IMR-90 (cell line): ENCODE measurements at regions not wholly inside any gene's neighbourhood (a gene's known extent, or its start where the extent isn't known, plus 50 kb on each side); places are given as distances from the start of the nearest gene placed in this dataset.
"Not testable (repeated sequence)": the region's sequence is repeated elsewhere in the genome, so short reads cannot be mapped to it uniquely, and the experiment has no call there.

Experiments
- ATAC-seq: fragments of 200-7000 bp; cut with Tn5 transposase; 2 replicates; pipeline ENCODE4 v1.9.1; 2020; ENCODE audit warnings: low read depth, mild to moderate bottlenecking, moderate library complexity
- BruUV-seq: library from RNA; stranded (reverse); fragments of 400-500 nt; replicated peaks from 2 replicates; lab custom pipeline; 2021; lab: Mats Ljungman, UMichigan
- CTCF ChIA-PET: fragments of 300-600 bp; formaldehyde crosslinking; extraction: SDS; loops from one replicate; lab custom pipeline; 2021; ENCODE audit warnings: antibody characterized with exemption; lab: Yijun Ruan, JAX
- POLR2A ChIA-PET: fragments of 300-600 bp; sonication (Branson Sonifier 250); formaldehyde crosslinking; loops from one replicate; lab custom pipeline; 2022; ENCODE audit warnings: antibody characterized with exemption; ENCODE audit not compliant: unreplicated experiment; lab: Charles Lee
- DNase-seq: peaks from one replicate; pipeline ENCODE4 v3.0.0; 2013
- H2AFZ ChIP-seq: replicated peaks from 2 replicates; pipeline ENCODE3; 2013; ENCODE audit warnings: low read length, mild to moderate bottlenecking; ENCODE audit not compliant: poor library complexity
- H2AK5ac ChIP-seq: 2 replicates; pipeline ENCODE4 v1.6.1; 2013; ENCODE audit warnings: low read depth, low read length, inconsistent platforms
- H2AK9ac ChIP-seq: replicated peaks from 2 replicates; pipeline ENCODE3; 2013; ENCODE audit warnings: mild to moderate bottlenecking, low read depth, low read length, moderate library complexity; ENCODE audit not compliant: poor library complexity
- H2BK120ac ChIP-seq: 2 replicates; pipeline ENCODE4 v1.6.1; 2013; ENCODE audit warnings: low read depth, low read length, inconsistent platforms
- H2BK15ac ChIP-seq: 3 replicates; pipeline ENCODE4 v1.6.1; 2013; ENCODE audit warnings: low read depth, low read length, inconsistent platforms
- H2BK20ac ChIP-seq: 2 replicates; pipeline ENCODE4 v1.6.1; 2013; ENCODE audit warnings: low read depth, mild to moderate bottlenecking, inconsistent platforms, low read length, moderate library complexity
- H2BK5ac ChIP-seq: 2 replicates; pipeline ENCODE4 v1.6.1; 2013; ENCODE audit warnings: mild to moderate bottlenecking, low read depth, low read length, inconsistent platforms; ENCODE audit not compliant: poor library complexity, severe bottlenecking
- H3K14ac ChIP-seq: replicated peaks from 2 replicates; pipeline ENCODE4 v1.6.1; 2013; ENCODE audit warnings: low read depth, low read length, inconsistent platforms
- H3K18ac ChIP-seq: 2 replicates; pipeline ENCODE4 v1.6.1; 2013; ENCODE audit warnings: low read depth, low read length, control low read depth
- H3K23ac ChIP-seq: 2 replicates; pipeline ENCODE4 v1.6.1; 2013; ENCODE audit warnings: low read depth, low read length, inconsistent platforms
- H3K27ac ChIP-seq: 2 replicates; pipeline ENCODE4 v1.5.1; 2013; ENCODE audit warnings: mild to moderate bottlenecking, control low read depth, low read length; ENCODE audit not compliant: insufficient read depth
- H3K27me3 ChIP-seq: 2 replicates; pipeline ENCODE4 v1.6.1; 2013; ENCODE audit warnings: low read length; ENCODE audit not compliant: control insufficient read depth, insufficient read depth
- H3K36me3 ChIP-seq: 2 replicates; pipeline ENCODE4 v1.6.1; 2013; ENCODE audit warnings: low read length, mixed read lengths; ENCODE audit not compliant: control insufficient read depth, insufficient read depth
- H3K4ac ChIP-seq: 2 replicates; pipeline ENCODE4 v1.6.1; 2013; ENCODE audit warnings: low read depth, low read length, inconsistent platforms
- H3K4me1 ChIP-seq: 2 replicates; pipeline ENCODE4 v1.6.1; 2013; ENCODE audit warnings: low read length, mixed read lengths; ENCODE audit not compliant: control insufficient read depth, insufficient read depth
- H3K4me2 ChIP-seq: 2 replicates; pipeline ENCODE4 v1.6.1; 2013; ENCODE audit warnings: low read depth, mild to moderate bottlenecking, control low read depth, low read length, moderate library complexity
- H3K4me3 ChIP-seq: 2 replicates; pipeline ENCODE4 v1.5.1; 2013; ENCODE audit warnings: low read depth, mild to moderate bottlenecking, control low read depth, low read length, moderate library complexity; ENCODE audit not compliant: insufficient read depth
- H3K56ac ChIP-seq: 2 replicates; pipeline ENCODE4 v1.6.1; 2013; ENCODE audit warnings: low read length, inconsistent platforms; ENCODE audit not compliant: insufficient read depth; ENCODE audit errors: extremely low read depth
- H3K79me1 ChIP-seq, 2 experiments: 2 replicates each; pipeline ENCODE4 v1.6.1; 2013; ENCODE audit warnings: low read length in 2 of 2, inconsistent platforms in 1 of 2, low read depth in 1 of 2
- H3K9ac ChIP-seq: 2 replicates; pipeline ENCODE4 v1.6.1; 2013; ENCODE audit warnings: low read depth, low read length, control low read depth
- H3K9me1 ChIP-seq: 2 replicates; pipeline ENCODE4 v1.6.1; 2013; ENCODE audit warnings: low read length, inconsistent platforms; ENCODE audit not compliant: insufficient read depth
- H3K9me3 ChIP-seq: 2 replicates; pipeline ENCODE4 v1.6.1; 2013; ENCODE audit warnings: low read length; ENCODE audit not compliant: control insufficient read depth, insufficient read depth
- H4K20me1 ChIP-seq: 2 replicates; pipeline ENCODE4 v1.6.1; 2013; ENCODE audit warnings: low read length, inconsistent platforms; ENCODE audit not compliant: insufficient read depth
- H4K5ac ChIP-seq: 2 replicates; pipeline ENCODE4 v1.6.1; 2013; ENCODE audit warnings: mild to moderate bottlenecking, low read depth, low read length, control low read depth
- H4K8ac ChIP-seq, 2 experiments: 2 replicates each; pipeline ENCODE4 v1.6.1; 2013; ENCODE audit warnings: low read depth in 2 of 2, low read length in 2 of 2, control low read depth in 1 of 2, inconsistent platforms in 1 of 2
- H4K91ac ChIP-seq: 2 replicates; pipeline ENCODE4 v1.6.1; 2013; ENCODE audit warnings: low read depth, low read length, inconsistent platforms; ENCODE audit not compliant: insufficient read depth
- WGBS, 2 experiments: methylation state at CpG; one replicate each; pipeline versions ENCODE4 v1.1.5 to v1.1.7; 2013; ENCODE audit warnings: missing lambda C conversion rate in 2 of 2; ENCODE audit not compliant: insufficient read length in 1 of 2; ENCODE audit errors: extremely low coverage in 2 of 2; 5-methylcytosine and 5-hydroxymethylcytosine counted together
- dilution Hi-C: fragments of 300-500 bp; cut with HindIII; formaldehyde crosslinking; loops from one replicate; pipeline ENCODE4 v1.14.3; 2018; ENCODE audit warnings: low sequenced_read_pairs; ENCODE audit not compliant: unreplicated experiment
- in situ Hi-C: fragments of 300-500 bp; cut with MboI; formaldehyde crosslinking; loops from 3 replicates; pipeline ENCODE4 v1.14.3; 2019; ENCODE audit warnings: low sequenced_read_pairs, inconsistent platforms, mixed read lengths
- intact Hi-C: fragments of 100-400 bp; cut with micrococcal nuclease; formaldehyde crosslinking; loops from 2 replicates; pipeline ENCODE4 v1.10.0; 2022

- ATAC-seq, H4K91ac ChIP-seq, CTCF ChIA-PET, H3K9me3 ChIP-seq, BruUV-seq, dilution Hi-C loops, H2AFZ ChIP-seq, H3K27ac ChIP-seq, H2BK15ac ChIP-seq, H3K27me3 ChIP-seq, H2AK5ac ChIP-seq, H2AK9ac ChIP-seq, H3K9ac ChIP-seq, H3K18ac ChIP-seq, H3K4ac ChIP-seq, H4K5ac ChIP-seq, POLR2A ChIA-PET, H3K56ac ChIP-seq, H3K9me1 ChIP-seq, H2BK120ac ChIP-seq, H4K8ac ChIP-seq, intact Hi-C loops, H4K20me1 ChIP-seq, H3K23ac ChIP-seq, DNase-seq, in situ Hi-C loops, H3K4me2 ChIP-seq, H3K4me1 ChIP-seq, H3K14ac ChIP-seq, H3K36me3 ChIP-seq, H2BK20ac ChIP-seq, H3K4me3 ChIP-seq, H3K79me1 ChIP-seq, H2BK5ac ChIP-seq: not testable (repeated sequence)
- WGBS, 2 experiments: no CpG with 5 or more reads among the region's 4 CpGs
Observed at GRCh38 chr6:103092414-103092813, 1698.9 kb downstream of the GRIK2 start.
